SK-N-SH treated with all-trans-retinoic acid at 6 μM for 48 hours (cell line): ENCODE measurements at regions not wholly inside any gene's neighbourhood (a gene's known extent, or its start where the extent isn't known, plus 50 kb on each side); places are given as distances from the start of the nearest gene placed in this dataset.

ENCODE experiments used
- ATAC-seq: fragments of 200-7000 bp; cut with Tn5 transposase; 3 replicates; pipeline ENCODE4 v1.9.1; 2020; ENCODE audit warnings: mild to moderate bottlenecking, moderate library complexity
- ARNTL ChIP-seq: fragments of 450-650 bp; formaldehyde crosslinking; IDR thresholded peaks from 2 replicates; pipeline ENCODE4 v1.5.0; 2020; ENCODE audit warnings: low read depth, mild to moderate bottlenecking, moderate library complexity, borderline replicate concordance
- BACH2 ChIP-seq: fragments of 250-450 bp; sonication (Bioruptor Pico); IDR thresholded peaks from 2 replicates; pipeline ENCODE4 v1.9.0; 2021; ENCODE audit warnings: mild to moderate bottlenecking, borderline replicate concordance
- CSDC2 ChIP-seq: fragments of 250-450 bp; sonication (Bioruptor Pico); IDR thresholded peaks from 2 replicates; pipeline ENCODE4 v1.5.0; 2020; ENCODE audit warnings: mild to moderate bottlenecking, moderate library complexity
- CSRNP3 ChIP-seq: fragments of 250-450 bp; sonication (Bioruptor Pico); IDR thresholded peaks from 2 replicates; pipeline ENCODE4 v1.5.1; 2021; ENCODE audit warnings: mild to moderate bottlenecking, moderate library complexity
- ESRRG ChIP-seq: fragments of 250-450 bp; sonication (Bioruptor Pico); IDR thresholded peaks from 2 replicates; pipeline ENCODE4 v1.6.1; 2021; ENCODE audit warnings: mild to moderate bottlenecking
- GLIS3 ChIP-seq: fragments of 250-450 bp; sonication (Bioruptor Pico); IDR thresholded peaks from 2 replicates; pipeline ENCODE4 v1.5.0; 2020; ENCODE audit warnings: mild to moderate bottlenecking, moderate library complexity
- ISL1 ChIP-seq: fragments of 250-450 bp; sonication (Bioruptor Pico); IDR thresholded peaks from 2 replicates; pipeline ENCODE4 v2.1.2; 2022; ENCODE audit warnings: mild to moderate bottlenecking, moderate library complexity
- OSR1 ChIP-seq: fragments of 250-450 bp; sonication (Bioruptor Pico); IDR thresholded peaks from 2 replicates; pipeline ENCODE4 v1.8.0; 2022; ENCODE audit warnings: moderate library complexity, mild to moderate bottlenecking, inconsistent platforms
- PPARA ChIP-seq: fragments of 250-450 bp; sonication (Bioruptor Pico); IDR thresholded peaks from 2 replicates; pipeline ENCODE4 v1.5.0; 2020; ENCODE audit warnings: mild to moderate bottlenecking, borderline replicate concordance
- RARB ChIP-seq: fragments of 250-450 bp; sonication (Bioruptor Pico); IDR thresholded peaks from 2 replicates; pipeline ENCODE4 v1.8.0; 2021; ENCODE audit warnings: mild to moderate bottlenecking, moderate library complexity
- SNAI2 ChIP-seq: fragments of 250-450 bp; sonication (Bioruptor Pico); IDR thresholded peaks from 2 replicates; pipeline ENCODE4 v1.5.0; 2020; ENCODE audit warnings: mild to moderate bottlenecking, moderate library complexity
- TCF4 ChIP-seq: fragments of 250-450 bp; sonication (Bioruptor Pico); IDR thresholded peaks from 2 replicates; pipeline ENCODE4 v1.8.0; 2021; ENCODE audit warnings: mild to moderate bottlenecking, moderate library complexity, borderline replicate concordance
- TOX ChIP-seq: fragments of 250-450 bp; sonication (Bioruptor Pico); IDR thresholded peaks from 2 replicates; pipeline ENCODE4 v1.8.0; 2021; ENCODE audit warnings: mild to moderate bottlenecking, moderate library complexity, borderline replicate concordance
- ZC3H10 ChIP-seq: fragments of 250-450 bp; sonication (Bioruptor Pico); IDR thresholded peaks from 2 replicates; pipeline ENCODE4 v1.5.1; 2021; ENCODE audit warnings: mild to moderate bottlenecking, moderate library complexity
- ZFP3 ChIP-seq: fragments of 250-450 bp; sonication (Bioruptor Pico); IDR thresholded peaks from 2 replicates; pipeline ENCODE4 v1.5.0; 2020; ENCODE audit warnings: mild to moderate bottlenecking, moderate library complexity
- ZFP30 ChIP-seq: fragments of 450-650 bp; formaldehyde crosslinking; IDR thresholded peaks from 2 replicates; pipeline ENCODE4 v1.5.0; 2022; ENCODE audit warnings: mild to moderate bottlenecking, moderate library complexity
- ZNF565 ChIP-seq: fragments of 450-650 bp; formaldehyde crosslinking; conservative IDR thresholded peaks from 2 replicates; pipeline ENCODE4 v1.5.0; 2020; ENCODE audit warnings: low read depth, mild to moderate bottlenecking, moderate library complexity
- ZNF70 ChIP-seq: fragments of 450-650 bp; formaldehyde crosslinking; IDR thresholded peaks from 2 replicates; pipeline ENCODE4 v1.5.0; 2020; ENCODE audit warnings: mild to moderate bottlenecking, moderate library complexity
- ZNF8 ChIP-seq: fragments of 450-650 bp; formaldehyde crosslinking; IDR thresholded peaks from 2 replicates; pipeline ENCODE4 v1.5.0; 2020; ENCODE audit warnings: mild to moderate bottlenecking, moderate library complexity
- TF ChIP-seq, protein P1 (sequence below): fragments of 250-450 bp; sonication (Bioruptor Pico); IDR thresholded peaks from 2 replicates; pipeline ENCODE4 v1.5.0; 2020; ENCODE audit warnings: mild to moderate bottlenecking, moderate library complexity
- TF ChIP-seq, protein P2 (sequence below): fragments of 250-450 bp; sonication (Bioruptor Pico); IDR thresholded peaks from 2 replicates; pipeline ENCODE4 v1.8.0; 2020; ENCODE audit warnings: mild to moderate bottlenecking, moderate library complexity, borderline replicate concordance

- no peak for ATAC-seq
- no peak for TF ChIP-seq ZNF565 (CRISPR knock-in tag)
- TF ChIP-seq ZNF8: no peak
- TF ChIP-seq CSRNP3 (CRISPR knock-in tag): no peak
- no peak for TF ChIP-seq GLIS3 (CRISPR knock-in tag)
- TF ChIP-seq PPARA (CRISPR knock-in tag): no peak
- TF ChIP-seq ZFP30 (CRISPR knock-in tag): no peak
- no peak for TF ChIP-seq ZFP3 (CRISPR knock-in tag)
- TF ChIP-seq, protein P1, sequence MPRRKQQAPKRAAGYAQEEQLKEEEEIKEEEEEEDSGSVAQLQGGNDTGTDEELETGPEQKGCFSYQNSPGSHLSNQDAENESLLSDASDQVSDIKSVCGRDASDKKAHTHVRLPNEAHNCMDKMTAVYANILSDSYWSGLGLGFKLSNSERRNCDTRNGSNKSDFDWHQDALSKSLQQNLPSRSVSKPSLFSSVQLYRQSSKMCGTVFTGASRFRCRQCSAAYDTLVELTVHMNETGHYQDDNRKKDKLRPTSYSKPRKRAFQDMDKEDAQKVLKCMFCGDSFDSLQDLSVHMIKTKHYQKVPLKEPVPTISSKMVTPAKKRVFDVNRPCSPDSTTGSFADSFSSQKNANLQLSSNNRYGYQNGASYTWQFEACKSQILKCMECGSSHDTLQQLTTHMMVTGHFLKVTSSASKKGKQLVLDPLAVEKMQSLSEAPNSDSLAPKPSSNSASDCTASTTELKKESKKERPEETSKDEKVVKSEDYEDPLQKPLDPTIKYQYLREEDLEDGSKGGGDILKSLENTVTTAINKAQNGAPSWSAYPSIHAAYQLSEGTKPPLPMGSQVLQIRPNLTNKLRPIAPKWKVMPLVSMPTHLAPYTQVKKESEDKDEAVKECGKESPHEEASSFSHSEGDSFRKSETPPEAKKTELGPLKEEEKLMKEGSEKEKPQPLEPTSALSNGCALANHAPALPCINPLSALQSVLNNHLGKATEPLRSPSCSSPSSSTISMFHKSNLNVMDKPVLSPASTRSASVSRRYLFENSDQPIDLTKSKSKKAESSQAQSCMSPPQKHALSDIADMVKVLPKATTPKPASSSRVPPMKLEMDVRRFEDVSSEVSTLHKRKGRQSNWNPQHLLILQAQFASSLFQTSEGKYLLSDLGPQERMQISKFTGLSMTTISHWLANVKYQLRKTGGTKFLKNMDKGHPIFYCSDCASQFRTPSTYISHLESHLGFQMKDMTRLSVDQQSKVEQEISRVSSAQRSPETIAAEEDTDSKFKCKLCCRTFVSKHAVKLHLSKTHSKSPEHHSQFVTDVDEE: no peak
- no peak for TF ChIP-seq CSDC2 (CRISPR knock-in tag)
- TF ChIP-seq ESRRG (CRISPR knock-in tag): no peak
- TF ChIP-seq RARB (CRISPR knock-in tag): no peak
- TF ChIP-seq ISL1: no peak
- TF ChIP-seq ZNF70 (CRISPR knock-in tag): no peak
- TF ChIP-seq OSR1 (CRISPR knock-in tag): no peak
- no peak for TF ChIP-seq ZC3H10 (CRISPR knock-in tag)
- no peak for TF ChIP-seq SNAI2 (CRISPR knock-in tag)
These were observed 473.3 kb upstream of the FZD8 start for GRCh38 chr10:36115364-36115763.

DNA sequence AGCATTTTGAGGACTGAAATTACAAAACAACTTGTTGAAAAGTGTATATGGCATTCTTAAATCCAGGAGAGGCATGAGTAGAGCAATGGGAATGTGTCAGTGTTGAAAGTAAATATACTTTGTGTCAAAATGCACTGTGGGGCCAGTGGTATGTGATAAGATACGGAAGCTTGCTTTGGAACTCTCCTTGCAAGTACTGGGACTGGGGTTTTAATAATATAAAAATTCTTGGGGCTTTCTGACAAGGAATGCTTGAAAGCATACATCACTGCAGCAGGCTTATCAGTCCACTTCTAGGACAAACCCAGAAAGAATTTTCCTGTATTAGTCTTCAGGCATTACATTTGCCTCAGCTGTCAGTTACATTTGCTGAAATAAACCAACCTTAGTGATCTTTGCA, 472.8 kb upstream of the FZD8 start:
- TF ChIP-seq, protein P2, sequence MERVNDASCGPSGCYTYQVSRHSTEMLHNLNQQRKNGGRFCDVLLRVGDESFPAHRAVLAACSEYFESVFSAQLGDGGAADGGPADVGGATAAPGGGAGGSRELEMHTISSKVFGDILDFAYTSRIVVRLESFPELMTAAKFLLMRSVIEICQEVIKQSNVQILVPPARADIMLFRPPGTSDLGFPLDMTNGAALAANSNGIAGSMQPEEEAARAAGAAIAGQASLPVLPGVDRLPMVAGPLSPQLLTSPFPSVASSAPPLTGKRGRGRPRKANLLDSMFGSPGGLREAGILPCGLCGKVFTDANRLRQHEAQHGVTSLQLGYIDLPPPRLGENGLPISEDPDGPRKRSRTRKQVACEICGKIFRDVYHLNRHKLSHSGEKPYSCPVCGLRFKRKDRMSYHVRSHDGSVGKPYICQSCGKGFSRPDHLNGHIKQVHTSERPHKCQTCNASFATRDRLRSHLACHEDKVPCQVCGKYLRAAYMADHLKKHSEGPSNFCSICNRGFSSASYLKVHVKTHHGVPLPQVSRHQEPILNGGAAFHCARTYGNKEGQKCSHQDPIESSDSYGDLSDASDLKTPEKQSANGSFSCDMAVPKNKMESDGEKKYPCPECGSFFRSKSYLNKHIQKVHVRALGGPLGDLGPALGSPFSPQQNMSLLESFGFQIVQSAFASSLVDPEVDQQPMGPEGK (CRISPR knock-in tag): no peak
- TF ChIP-seq RARB (CRISPR knock-in tag) (no peak), TOX (CRISPR knock-in tag) (no peak), ZNF565 (CRISPR knock-in tag) (no peak), ZFP3 (CRISPR knock-in tag) (no peak), CSDC2 (CRISPR knock-in tag) (no peak), CSRNP3 (CRISPR knock-in tag) (no peak), ESRRG (CRISPR knock-in tag) (no peak), GLIS3 (CRISPR knock-in tag) (no peak), BACH2 (no peak), ZFP30 (CRISPR knock-in tag) (no peak), SNAI2 (CRISPR knock-in tag) (no peak), ARNTL (CRISPR knock-in tag) (no peak), ZC3H10 (CRISPR knock-in tag) (no peak), ISL1 (no peak), TCF4 (CRISPR knock-in tag) (no peak), OSR1 (CRISPR knock-in tag) (no peak)
- TF ChIP-seq, protein P1: no peak
- TF ChIP-seq, all 23 proteins: peak for 0
- ATAC-seq: peak; percentile 61
